ENCODE measurements at regions not wholly inside any gene's neighbourhood (a gene's known extent, or its start where the extent isn't known, plus 50 kb on each side); places are given as distances from the start of the nearest gene placed in this dataset.

DNA sequence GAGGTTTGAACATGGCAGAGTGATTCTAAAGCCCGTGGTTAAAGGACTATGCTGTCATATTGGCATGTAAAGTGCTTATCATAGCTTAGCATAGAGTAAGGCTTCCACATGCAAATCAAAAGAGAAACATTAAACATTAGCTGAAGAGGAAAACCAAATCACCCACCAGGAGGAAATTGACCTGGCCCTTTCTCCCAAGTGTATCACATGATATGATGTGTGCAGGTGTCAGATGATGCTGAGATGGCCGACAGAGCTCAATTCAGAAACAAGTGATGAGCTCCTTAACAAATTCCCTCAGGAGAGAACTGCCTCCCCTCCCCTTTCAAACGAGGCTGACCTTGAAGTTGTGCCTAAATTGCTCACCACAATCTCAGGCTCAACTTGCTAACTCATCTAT is 217.1 kb upstream of the BTG1 start:
- TF ChIP-seq, protein P1, sequence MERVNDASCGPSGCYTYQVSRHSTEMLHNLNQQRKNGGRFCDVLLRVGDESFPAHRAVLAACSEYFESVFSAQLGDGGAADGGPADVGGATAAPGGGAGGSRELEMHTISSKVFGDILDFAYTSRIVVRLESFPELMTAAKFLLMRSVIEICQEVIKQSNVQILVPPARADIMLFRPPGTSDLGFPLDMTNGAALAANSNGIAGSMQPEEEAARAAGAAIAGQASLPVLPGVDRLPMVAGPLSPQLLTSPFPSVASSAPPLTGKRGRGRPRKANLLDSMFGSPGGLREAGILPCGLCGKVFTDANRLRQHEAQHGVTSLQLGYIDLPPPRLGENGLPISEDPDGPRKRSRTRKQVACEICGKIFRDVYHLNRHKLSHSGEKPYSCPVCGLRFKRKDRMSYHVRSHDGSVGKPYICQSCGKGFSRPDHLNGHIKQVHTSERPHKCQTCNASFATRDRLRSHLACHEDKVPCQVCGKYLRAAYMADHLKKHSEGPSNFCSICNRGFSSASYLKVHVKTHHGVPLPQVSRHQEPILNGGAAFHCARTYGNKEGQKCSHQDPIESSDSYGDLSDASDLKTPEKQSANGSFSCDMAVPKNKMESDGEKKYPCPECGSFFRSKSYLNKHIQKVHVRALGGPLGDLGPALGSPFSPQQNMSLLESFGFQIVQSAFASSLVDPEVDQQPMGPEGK (CRISPR knock-in tag; IDR thresholded peaks at IDR 0.05; ENCODE audit: borderline replicate concordance): no peak
- no peak for TF ChIP-seq RARB (CRISPR knock-in tag; IDR thresholded peaks at IDR 0.05)

Data from SK-N-SH treated with all-trans-retinoic acid at 6 μM for 48 hours (cell line).